CD8-positive, alpha-beta memory T cell (primary cell): ENCODE measurements at regions not wholly inside any gene's neighbourhood (a gene's known extent, or its start where the extent isn't known, plus 50 kb on each side); places are given as distances from the start of the nearest gene placed in this dataset.

Experiments used
- CTCF ChIA-PET: fragments of 350-600 bp; sonication (Branson Sonifier 250); formaldehyde crosslinking; loops from one replicate; lab custom pipeline; 2021; ENCODE audit warnings: antibody characterized with exemption; lab: Charles Lee
- POLR2A ChIA-PET: fragments of 350-600 bp; sonication (Branson Sonifier 250); formaldehyde crosslinking; loops from one replicate; lab custom pipeline; 2021; ENCODE audit warnings: antibody characterized with exemption; lab: Charles Lee
- DNase-seq, 5 donors: peaks; one replicate each; pipeline versions ENCODE4 v3.0.0 to v3.0.0-alpha.2; 2020 to 2022; ENCODE audit warnings: mixed read lengths in 1 of 5
- H3K27ac ChIP-seq: one replicate; pipeline ENCODE4 v1.7.0; 2013; ENCODE audit warnings: low read depth, mild to moderate bottlenecking, low read length, moderate library complexity
- H3K27me3 ChIP-seq: 2 replicates; pipeline ENCODE4 v1.7.0; 2013; ENCODE audit warnings: low read length, mild to moderate bottlenecking; ENCODE audit not compliant: insufficient read depth, poor library complexity, severe bottlenecking
- H3K36me3 ChIP-seq: 2 replicates; pipeline ENCODE4 v1.7.0; 2013; ENCODE audit warnings: mild to moderate bottlenecking, low read length, moderate library complexity; ENCODE audit not compliant: insufficient read depth
- H3K4me1 ChIP-seq: 2 replicates; pipeline ENCODE4 v1.7.0; 2013; ENCODE audit warnings: mild to moderate bottlenecking, low read length, moderate library complexity; ENCODE audit not compliant: insufficient read depth
- H3K4me3 ChIP-seq: 2 replicates; pipeline ENCODE4 v1.7.0; 2013; ENCODE audit warnings: mild to moderate bottlenecking, low read length
- H3K9me3 ChIP-seq: 2 replicates; pipeline ENCODE4 v1.7.0; 2013; ENCODE audit warnings: mild to moderate bottlenecking, low read length
- H3K27ac Mint-ChIP-seq, 8 donors: one replicate each; pipeline ENCODE4 v1.8.0; 2020 to 2021; ENCODE audit warnings: mixed read lengths in 8 of 8, mild to moderate bottlenecking in 6 of 8, inconsistent platforms in 3 of 8, moderate library complexity in 3 of 8
- H3K27me3 Mint-ChIP-seq, 2 donors: one replicate each; pipeline ENCODE4 v1.8.0; 2020 to 2021; ENCODE audit warnings: mixed read lengths in 2 of 2, mild to moderate bottlenecking in 1 of 2, moderate library complexity in 1 of 2
- H3K36me3 Mint-ChIP-seq, 3 donors: one replicate each; pipeline ENCODE4 v1.8.0; 2020 to 2021; ENCODE audit warnings: mixed read lengths in 3 of 3, inconsistent platforms in 1 of 3, mild to moderate bottlenecking in 1 of 3
- H3K4me1 Mint-ChIP-seq, 3 donors: one replicate each; pipeline ENCODE4 v1.8.0; 2020 to 2021; ENCODE audit warnings: mixed read lengths in 3 of 3, inconsistent platforms in 1 of 3, mild to moderate bottlenecking in 1 of 3
- H3K4me3 Mint-ChIP-seq, 7 donors: one replicate each; pipeline ENCODE4 v1.8.0; 2020 to 2021; ENCODE audit warnings: mixed read lengths in 7 of 7, mild to moderate bottlenecking in 6 of 7, moderate library complexity in 4 of 7, inconsistent platforms in 2 of 7
- H3K9me3 Mint-ChIP-seq, 5 donors: one replicate each; pipeline ENCODE4 v1.8.0; 2020 to 2022; ENCODE audit warnings: mixed read lengths in 5 of 5, mild to moderate bottlenecking in 3 of 5, moderate library complexity in 2 of 5, inconsistent platforms in 1 of 5

GRCh38 chr5:25881318-25882036 is 1156.9 kb downstream of the CDH9 start:
- Mint-ChIP-seq H3K27me3 (no peaks in the 10 kb centered on the region), H3K36me3 (no peaks in the 10 kb centered on the region), H3K4me3 (no peak overlapping the region), H3K27ac (no peak overlapping the region), H3K4me1 (no peaks in the 10 kb centered on the region), H3K9me3 (peaks cover 2 to 39% (median 8%) of the 10 kb centered on the region in 5 donors)
- no peak overlapping the region for H3K27ac ChIP-seq
- no peaks in the 10 kb centered on the region for H3K9me3 ChIP-seq
- H3K36me3 ChIP-seq, result no peaks in the 10 kb centered on the region
- POLR2A ChIA-PET, result no interaction called here
- no peaks in the 10 kb centered on the region for H3K27me3 ChIP-seq
- CTCF ChIA-PET, result no interaction called here
- DNase-seq, result no peak
- H3K4me1 ChIP-seq, result no peaks in the 10 kb centered on the region
- no peak overlapping the region for H3K4me3 ChIP-seq

GRCh38 chr5:25863811-25864210 is 1174.6 kb downstream of the CDH9 start:
- ChIA-PET POLR2A (no interaction called here), CTCF (no interaction called here)
- Histone ChIP-seq H3K9me3 (no peaks in the 10 kb centered on the region), H3K4me3 (no peak overlapping the region), H3K27me3 (no peaks in the 10 kb centered on the region), H3K4me1 (no peaks in the 10 kb centered on the region), H3K27ac (no peak overlapping the region), H3K36me3 (no peaks in the 10 kb centered on the region)
- Mint-ChIP-seq H3K9me3 (peaks cover 0 to 43% (median 9%) of the 10 kb centered on the region in 5 donors), H3K27ac (no peak overlapping the region), H3K4me3 (no peak overlapping the region), H3K27me3 (no peaks in the 10 kb centered on the region), H3K36me3 (no peaks in the 10 kb centered on the region), H3K4me1 (no peaks in the 10 kb centered on the region)
- DNase-seq, result no peak

GRCh38 chr5:25862276-25862675 is 1176.1 kb downstream of the CDH9 start:
- H3K27me3 Mint-ChIP-seq, result no peaks in the 10 kb centered on the region
- CTCF ChIA-PET, result no interaction called here
- no peak for DNase-seq
- no peaks in the 10 kb centered on the region for H3K36me3 Mint-ChIP-seq
- no peaks in the 10 kb centered on the region for H3K4me1 Mint-ChIP-seq
- no peaks in the 10 kb centered on the region for H3K27me3 ChIP-seq
- H3K9me3 ChIP-seq, result no peaks in the 10 kb centered on the region
- no peak overlapping the region for H3K27ac ChIP-seq
- no peak overlapping the region for H3K27ac Mint-ChIP-seq
- peaks cover 7 to 51% (median 9%) of the 10 kb centered on the region in 5 donors for H3K9me3 Mint-ChIP-seq
- no peak overlapping the region for H3K4me3 Mint-ChIP-seq
- H3K4me3 ChIP-seq, result no peak overlapping the region
- no peaks in the 10 kb centered on the region for H3K36me3 ChIP-seq
- POLR2A ChIA-PET, result no interaction called here
- no peaks in the 10 kb centered on the region for H3K4me1 ChIP-seq

GRCh38 chr5:25858019-25858418 is 1180.4 kb downstream of the CDH9 start:
- no peak overlapping the region for H3K4me3 Mint-ChIP-seq
- ChIA-PET POLR2A (no interaction called here), CTCF (no interaction called here)
- no peaks in the 10 kb centered on the region for H3K36me3 Mint-ChIP-seq
- no peaks in the 10 kb centered on the region for H3K27me3 ChIP-seq
- no peaks in the 10 kb centered on the region for H3K9me3 ChIP-seq
- H3K27ac Mint-ChIP-seq, result no peak overlapping the region
- H3K4me1 ChIP-seq, result no peaks in the 10 kb centered on the region
- no peak overlapping the region for H3K27ac ChIP-seq
- H3K4me3 ChIP-seq, result no peak overlapping the region
- no peaks in the 10 kb centered on the region for H3K4me1 Mint-ChIP-seq
- DNase-seq, result no peak
- H3K27me3 Mint-ChIP-seq, result no peaks in the 10 kb centered on the region
- peaks cover 8 to 53% (median 12%) of the 10 kb centered on the region in 5 donors for H3K9me3 Mint-ChIP-seq
- no peaks in the 10 kb centered on the region for H3K36me3 ChIP-seq

- H3K9me3 Mint-ChIP-seq, result peaks cover 2 to 32% (median 19%) of the 10 kb centered on the region in 5 donors
- H3K36me3 Mint-ChIP-seq, result no peaks in the 10 kb centered on the region
- H3K4me1 ChIP-seq, result no peaks in the 10 kb centered on the region
- ChIA-PET POLR2A (no interaction called here), CTCF (no interaction called here)
- no peaks in the 10 kb centered on the region for H3K4me1 Mint-ChIP-seq
- no peaks in the 10 kb centered on the region for H3K36me3 ChIP-seq
- H3K27me3 Mint-ChIP-seq, result peaks cover 0 to 2% of the 10 kb centered on the region in 2 donors
- H3K4me3 ChIP-seq, result no peak overlapping the region
- H3K4me3 Mint-ChIP-seq, result no peak overlapping the region
- no peak overlapping the region for H3K27ac Mint-ChIP-seq
- no peaks in the 10 kb centered on the region for H3K9me3 ChIP-seq
- H3K27me3 ChIP-seq, result no peaks in the 10 kb centered on the region
- H3K27ac ChIP-seq, result no peak overlapping the region
- no peak for DNase-seq
Observed at GRCh38 chr5:25851301-25851700, 1187.1 kb downstream of the CDH9 start.

- Mint-ChIP-seq H3K36me3 (no peaks in the 10 kb centered on the region), H3K27me3 (peaks cover 0 to 2% of the 10 kb centered on the region in 2 donors), H3K4me3 (no peak overlapping the region), H3K9me3 (peaks cover 2 to 26% (median 21%) of the 10 kb centered on the region in 5 donors), H3K4me1 (no peaks in the 10 kb centered on the region), H3K27ac (no peak overlapping the region)
- H3K27me3 ChIP-seq, result no peaks in the 10 kb centered on the region
- H3K27ac ChIP-seq, result no peak overlapping the region
- no peaks in the 10 kb centered on the region for H3K4me1 ChIP-seq
- POLR2A ChIA-PET, result no interaction called here
- CTCF ChIA-PET, result no interaction called here
- no peaks in the 10 kb centered on the region for H3K36me3 ChIP-seq
- no peak for DNase-seq
- H3K4me3 ChIP-seq, result no peak overlapping the region
- H3K9me3 ChIP-seq, result no peaks in the 10 kb centered on the region
Observed at GRCh38 chr5:25850581-25850980, 1187.8 kb downstream of the CDH9 start.

GRCh38 chr5:25849270-25849669 is 1189.1 kb downstream of the CDH9 start:
- Mint-ChIP-seq H3K4me3 (no peak overlapping the region), H3K27me3 (peaks cover 0 to 2% of the 10 kb centered on the region in 2 donors), H3K4me1 (no peaks in the 10 kb centered on the region), H3K9me3 (peaks cover 2 to 26% (median 21%) of the 10 kb centered on the region in 5 donors), H3K27ac (no peak overlapping the region), H3K36me3 (no peaks in the 10 kb centered on the region)
- Histone ChIP-seq H3K36me3 (no peaks in the 10 kb centered on the region), H3K27me3 (no peaks in the 10 kb centered on the region), H3K27ac (no peak overlapping the region), H3K4me3 (no peak overlapping the region), H3K9me3 (no peaks in the 10 kb centered on the region), H3K4me1 (no peaks in the 10 kb centered on the region)
- no peak for DNase-seq
- ChIA-PET POLR2A (no interaction called here), CTCF (no interaction called here)

GRCh38 chr5:25823330-25823873 is 1178.6 kb upstream of the CDH10 start:
- CTCF ChIA-PET, result no interaction called here
- Mint-ChIP-seq H3K9me3 (peaks cover 3 to 23% (median 7%) of the 10 kb centered on the region in 5 donors), H3K27ac (no peak overlapping the region), H3K4me3 (no peak overlapping the region), H3K4me1 (no peaks in the 10 kb centered on the region), H3K36me3 (no peaks in the 10 kb centered on the region), H3K27me3 (no peaks in the 10 kb centered on the region)
- H3K4me1 ChIP-seq, result no peaks in the 10 kb centered on the region
- H3K27me3 ChIP-seq, result no peaks in the 10 kb centered on the region
- peak in 1 of 5 donors; percentile 40 for DNase-seq
- no peaks in the 10 kb centered on the region for H3K9me3 ChIP-seq
- no peak overlapping the region for H3K4me3 ChIP-seq
- POLR2A ChIA-PET, result no interaction called here
- H3K27ac ChIP-seq, result no peak overlapping the region
- no peaks in the 10 kb centered on the region for H3K36me3 ChIP-seq
